Suprapubic skin (tissue), 4 donors: ENCODE measurements at regions not wholly inside any gene's neighbourhood (a gene's known extent, or its start where the extent isn't known, plus 50 kb on each side); places are given as distances from the start of the nearest gene placed in this dataset.
"Not testable (repeated sequence)": the region's sequence is repeated elsewhere in the genome, so short reads cannot be mapped to it uniquely, and the experiment has no call there.

Experiments used
- DNase-seq, 2 donors: peaks; one replicate each; pipeline ENCODE4 v3.0.0-alpha.2; 2019; ENCODE audit warnings: low spot score in 2 of 2
- H3K27ac ChIP-seq: fragments of 200-600 bp; sonication (generic); one replicate; pipeline ENCODE4 v1.5.1; 2019
- H3K27me3 ChIP-seq: fragments of 200-600 bp; sonication (generic); one replicate; pipeline ENCODE4 v1.5.1; 2019
- H3K36me3 ChIP-seq: fragments of 200-600 bp; sonication (generic); one replicate; pipeline ENCODE4 v1.5.1; 2019
- H3K4me1 ChIP-seq: fragments of 200-600 bp; sonication (generic); one replicate; pipeline ENCODE4 v1.5.1; 2019
- H3K4me3 ChIP-seq: fragments of 200-600 bp; sonication (generic); one replicate; pipeline ENCODE4 v1.5.1; 2019; ENCODE audit warnings: mild to moderate bottlenecking
- H3K9me3 ChIP-seq: fragments of 200-600 bp; sonication (generic); one replicate; pipeline ENCODE4 v1.5.1; 2019
- CTCF ChIP-seq, 2 donors: fragments of 200-600 bp in 1 of 2; fragments of 450-650 bp in 1 of 2; sonication (generic) in 1 of 2; IDR thresholded peaks; one replicate each; pipeline ENCODE4 v1.5.1; 2016 to 2019; ENCODE audit warnings: antibody characterized with exemption in 2 of 2, mild to moderate bottlenecking in 1 of 2, moderate library complexity in 1 of 2
- EP300 ChIP-seq: sonication (generic); formaldehyde crosslinking; IDR thresholded peaks from one replicate; pipeline ENCODE4 v1.6.1; 2017; ENCODE audit warnings: antibody characterized with exemption
- POLR2A ChIP-seq, 2 donors: fragments of 450-650 bp; IDR thresholded peaks; one replicate each; pipeline ENCODE4 v1.6.1; 2017; ENCODE audit warnings: antibody characterized with exemption in 2 of 2, mild to moderate bottlenecking in 2 of 2, moderate library complexity in 2 of 2
- POLR2AphosphoS5 ChIP-seq, 3 donors: sonication (generic); formaldehyde crosslinking; IDR thresholded peaks; one replicate each; pipeline ENCODE4 v1.6.1; 2017; ENCODE audit warnings: antibody characterized with exemption in 3 of 3
- WGBS: methylation state at CpG from one replicate; pipeline ENCODE4 v1.1.5; 2018; 5-methylcytosine and 5-hydroxymethylcytosine counted together

- WGBS: 86% methylated on average over 11 of the region's 11 CpGs
- H3K9me3 ChIP-seq: no peaks in the 10 kb centered on the region
- no peak for TF ChIP-seq POLR2AphosphoS5 (IDR thresholded peaks at IDR 0.05)
- TF ChIP-seq EP300: no peak
- TF ChIP-seq POLR2A (IDR thresholded peaks at IDR 0.05): no peak
- TF ChIP-seq CTCF (IDR thresholded peaks at IDR 0.05): no peak
Observed at GRCh38 chrX:1700757-1701156, 85.9 kb downstream of the ASMT start.

GRCh38 chrX:1701396-1701901 lies 86.6 kb downstream of the ASMT start:
- not testable (repeated sequence) for H3K27ac ChIP-seq, H3K36me3 ChIP-seq, H3K9me3 ChIP-seq, H3K4me1 ChIP-seq, H3K27me3 ChIP-seq, DNase-seq, H3K4me3 ChIP-seq
- WGBS: 86% methylated on average over 10 of the region's 15 CpGs

More at GRCh38 chrX:1700757-1701156, 85.9 kb downstream of the ASMT start:
- Histone ChIP-seq H3K36me3 (no peaks in the 10 kb centered on the region), H3K4me3 (no peak overlapping the region), H3K4me1 (no peaks in the 10 kb centered on the region), H3K27me3 (no peaks in the 10 kb centered on the region), H3K27ac (no peak overlapping the region)
- DNase-seq: no peak

DNA sequence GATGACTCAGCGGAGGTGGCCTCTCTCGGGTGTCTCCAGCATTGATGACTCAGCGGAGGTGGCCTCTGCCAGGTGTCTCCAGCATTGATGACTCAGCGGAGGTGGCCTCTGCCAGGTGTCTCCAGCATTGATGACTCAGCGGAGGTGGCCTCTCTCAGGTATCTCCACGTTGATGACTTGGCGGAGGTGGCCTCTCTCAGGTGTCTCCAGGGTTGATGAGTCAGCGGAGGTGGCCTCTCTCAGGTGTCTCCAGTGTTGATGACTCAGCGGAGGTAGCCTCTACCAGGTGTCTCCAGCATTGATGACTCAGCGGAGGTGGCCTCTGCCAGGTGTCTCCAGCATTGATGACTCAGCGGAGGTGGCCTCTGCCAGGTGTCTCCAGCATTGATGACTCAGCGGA lies 87.3 kb downstream of the ASMT start:
- H3K9me3 ChIP-seq, H3K4me3 ChIP-seq, H3K36me3 ChIP-seq, H3K27ac ChIP-seq, H3K4me1 ChIP-seq, DNase-seq, H3K27me3 ChIP-seq: not testable (repeated sequence)
- WGBS: 97% methylated on average over 5 of the region's 12 CpGs

GRCh38 chrX:1702557-1702956 lies 87.7 kb downstream of the ASMT start:
- not testable (repeated sequence) for H3K27ac ChIP-seq, H3K4me3 ChIP-seq, H3K9me3 ChIP-seq, H3K4me1 ChIP-seq, DNase-seq, H3K36me3 ChIP-seq, H3K27me3 ChIP-seq
- WGBS: 96% methylated on average over 12 of the region's 14 CpGs

GRCh38 chrX:1709277-1709676 lies 94.4 kb downstream of the ASMT start:
- not testable (repeated sequence) for H3K9me3 ChIP-seq, H3K27me3 ChIP-seq, H3K4me1 ChIP-seq, H3K27ac ChIP-seq, H3K36me3 ChIP-seq, DNase-seq, H3K4me3 ChIP-seq
- WGBS: 96% methylated on average over 9 of the region's 25 CpGs

DNA sequence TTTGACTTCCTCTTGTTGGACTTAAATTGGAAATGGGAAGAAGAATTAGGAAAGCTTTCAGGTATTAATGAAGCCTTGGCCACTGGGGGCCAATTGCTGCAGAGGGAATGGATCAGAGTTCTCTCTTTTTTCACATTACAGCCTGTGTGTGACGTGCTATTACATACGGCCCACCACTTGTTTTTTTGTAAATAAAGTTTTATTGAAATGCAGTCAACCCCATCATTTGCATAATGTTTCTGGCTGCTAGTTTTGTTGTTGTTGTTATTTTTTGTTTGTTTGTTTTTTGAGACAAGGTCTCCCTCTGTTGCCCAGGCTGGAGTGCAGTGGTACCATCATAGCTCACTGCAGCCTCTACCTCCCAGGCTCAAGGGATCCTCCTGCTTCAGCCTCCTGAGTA lies 98.4 kb downstream of the ASMT start:
- no peak for TF ChIP-seq POLR2A (IDR thresholded peaks at IDR 0.05)
- no peak for TF ChIP-seq CTCF (IDR thresholded peaks at IDR 0.05)
- TF ChIP-seq POLR2AphosphoS5 (IDR thresholded peaks at IDR 0.05): no peak
- TF ChIP-seq EP300: no peak
- no peak for DNase-seq
- WGBS: 87% methylated on average over 2 of the region's 2 CpGs
- H3K27me3 ChIP-seq: no peaks in the 10 kb centered on the region
- no peaks in the 10 kb centered on the region for H3K4me1 ChIP-seq
- no peaks in the 10 kb centered on the region for H3K9me3 ChIP-seq
- no peaks in the 10 kb centered on the region for H3K36me3 ChIP-seq
- no peak overlapping the region for H3K4me3 ChIP-seq
- H3K27ac ChIP-seq: no peak overlapping the region

- Histone ChIP-seq H3K4me1 (no peaks in the 10 kb centered on the region), H3K9me3 (no peaks in the 10 kb centered on the region), H3K4me3 (no peak overlapping the region), H3K27ac (no peak overlapping the region), H3K36me3 (no peaks in the 10 kb centered on the region), H3K27me3 (no peaks in the 10 kb centered on the region)
- no peak for TF ChIP-seq EP300
- no peak for TF ChIP-seq POLR2A (IDR thresholded peaks at IDR 0.05)
- TF ChIP-seq CTCF (IDR thresholded peaks at IDR 0.05): no peak
- no peak for TF ChIP-seq POLR2AphosphoS5 (IDR thresholded peaks at IDR 0.05)
- no peak for DNase-seq
- WGBS: 52% methylated on average over 8 of the region's 8 CpGs
Observed at GRCh38 chrX:1717373-1717772, 102.5 kb downstream of the ASMT start.
